ENCODE measurements at regions not wholly inside any gene's neighbourhood (a gene's known extent, or its start where the extent isn't known, plus 50 kb on each side); places are given as distances from the start of the nearest gene placed in this dataset.

- FAIRE-seq (peak; percentile 94), DNase-seq (ENCODE audit: insufficient read length, low spot score) (no peak)
- TF ChIP-seq, protein P1, sequence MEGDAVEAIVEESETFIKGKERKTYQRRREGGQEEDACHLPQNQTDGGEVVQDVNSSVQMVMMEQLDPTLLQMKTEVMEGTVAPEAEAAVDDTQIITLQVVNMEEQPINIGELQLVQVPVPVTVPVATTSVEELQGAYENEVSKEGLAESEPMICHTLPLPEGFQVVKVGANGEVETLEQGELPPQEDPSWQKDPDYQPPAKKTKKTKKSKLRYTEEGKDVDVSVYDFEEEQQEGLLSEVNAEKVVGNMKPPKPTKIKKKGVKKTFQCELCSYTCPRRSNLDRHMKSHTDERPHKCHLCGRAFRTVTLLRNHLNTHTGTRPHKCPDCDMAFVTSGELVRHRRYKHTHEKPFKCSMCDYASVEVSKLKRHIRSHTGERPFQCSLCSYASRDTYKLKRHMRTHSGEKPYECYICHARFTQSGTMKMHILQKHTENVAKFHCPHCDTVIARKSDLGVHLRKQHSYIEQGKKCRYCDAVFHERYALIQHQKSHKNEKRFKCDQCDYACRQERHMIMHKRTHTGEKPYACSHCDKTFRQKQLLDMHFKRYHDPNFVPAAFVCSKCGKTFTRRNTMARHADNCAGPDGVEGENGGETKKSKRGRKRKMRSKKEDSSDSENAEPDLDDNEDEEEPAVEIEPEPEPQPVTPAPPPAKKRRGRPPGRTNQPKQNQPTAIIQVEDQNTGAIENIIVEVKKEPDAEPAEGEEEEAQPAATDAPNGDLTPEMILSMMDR (IDR thresholded peaks at IDR 0.05; ENCODE audit: insufficient read depth, missing control alignments) = no peak
Measured at GRCh38 chr3:168533600-168533999, 437.9 kb upstream of the GOLIM4 start.

GRCh38 chr3:168532135-168532534, 436.4 kb upstream of the GOLIM4 start:
- FAIRE-seq (no peak), DNase-seq (ENCODE audit: insufficient read length, low spot score) (no peak)
- TF ChIP-seq, protein P1 (IDR thresholded peaks at IDR 0.05; ENCODE audit: insufficient read depth, missing control alignments) = no peak

- FAIRE-seq (no peak), DNase-seq (ENCODE audit: insufficient read length, low spot score) (no peak)
- TF ChIP-seq, protein P1 (IDR thresholded peaks at IDR 0.05; ENCODE audit: insufficient read depth, missing control alignments) = no peak
Measured at GRCh38 chr3:168531116-168531515, 435.4 kb upstream of the GOLIM4 start.

GRCh38 chr3:168524129-168524528, 428.4 kb upstream of the GOLIM4 start:
- DNase-seq (ENCODE audit: insufficient read length, low spot score) (no peak), FAIRE-seq (no peak)
- TF ChIP-seq, protein P1 (IDR thresholded peaks at IDR 0.05; ENCODE audit: insufficient read depth, missing control alignments) = no peak

DNA sequence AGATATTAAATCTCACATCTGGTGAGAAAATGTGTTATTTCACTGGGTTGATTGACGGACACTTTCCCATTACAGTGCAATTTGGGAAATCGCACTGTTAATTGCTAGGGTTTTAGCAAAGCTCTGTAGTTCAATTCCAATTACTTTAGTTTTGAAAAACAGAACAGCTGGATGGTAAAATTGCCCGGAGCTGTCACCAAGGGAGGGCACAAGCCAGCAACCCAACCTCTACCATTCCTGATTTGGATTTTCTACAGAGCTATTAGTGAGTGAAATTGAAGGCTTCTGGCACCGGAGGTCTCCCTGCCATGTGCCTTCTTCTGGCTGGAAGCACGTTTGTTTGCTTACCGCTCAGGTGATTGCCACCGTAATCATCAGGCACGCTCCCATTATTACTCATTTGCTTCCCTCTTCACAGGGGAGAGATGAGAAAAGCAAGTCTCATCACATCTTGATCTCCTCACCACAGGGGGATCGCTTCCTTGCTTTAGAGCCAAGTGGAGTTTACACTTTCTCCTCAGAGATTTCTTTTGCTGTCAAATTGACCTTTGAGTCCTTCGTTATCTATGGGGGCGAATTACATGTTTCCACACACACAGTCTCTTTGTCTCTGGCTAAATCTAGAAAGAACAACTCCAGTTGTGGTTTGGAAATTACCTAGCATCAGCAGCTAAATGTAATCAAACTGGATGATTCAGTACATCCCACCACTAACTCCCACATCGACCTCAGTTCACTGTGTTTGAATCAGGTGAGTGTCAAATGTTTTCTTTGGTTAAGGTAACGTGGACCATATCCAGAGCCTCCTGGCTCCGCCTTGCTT, 421.7 kb upstream of the GOLIM4 start:
- DNase-seq (ENCODE audit: insufficient read length, low spot score) (no peak), FAIRE-seq (no peak)
- TF ChIP-seq, protein P1 (IDR thresholded peaks at IDR 0.05; ENCODE audit: insufficient read depth, missing control alignments) = no peak

DNA sequence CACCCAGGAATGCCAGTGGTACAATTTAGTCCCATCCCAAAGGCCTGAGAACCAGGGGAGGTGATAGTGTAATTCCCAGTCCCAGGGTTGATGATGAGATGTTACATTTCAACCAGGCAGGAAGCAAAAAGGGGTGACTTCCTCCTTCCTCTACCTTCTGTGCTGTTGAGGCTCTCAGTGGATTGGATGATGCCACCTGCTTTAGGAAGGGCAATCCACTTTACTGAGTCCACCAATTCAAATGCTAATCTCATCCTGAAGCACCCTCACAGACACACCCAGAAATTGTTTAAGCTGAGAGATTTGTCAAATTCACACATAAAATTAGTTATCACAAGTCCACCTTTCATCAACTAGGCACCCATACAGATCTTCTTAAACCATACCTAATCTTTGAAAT, 418.5 kb upstream of the GOLIM4 start:
- TF ChIP-seq, protein P1 (IDR thresholded peaks at IDR 0.05; ENCODE audit: insufficient read depth, missing control alignments) = no peak
- DNase-seq (ENCODE audit: insufficient read length, low spot score) = no peak
- FAIRE-seq = peak; percentile 48

DNA sequence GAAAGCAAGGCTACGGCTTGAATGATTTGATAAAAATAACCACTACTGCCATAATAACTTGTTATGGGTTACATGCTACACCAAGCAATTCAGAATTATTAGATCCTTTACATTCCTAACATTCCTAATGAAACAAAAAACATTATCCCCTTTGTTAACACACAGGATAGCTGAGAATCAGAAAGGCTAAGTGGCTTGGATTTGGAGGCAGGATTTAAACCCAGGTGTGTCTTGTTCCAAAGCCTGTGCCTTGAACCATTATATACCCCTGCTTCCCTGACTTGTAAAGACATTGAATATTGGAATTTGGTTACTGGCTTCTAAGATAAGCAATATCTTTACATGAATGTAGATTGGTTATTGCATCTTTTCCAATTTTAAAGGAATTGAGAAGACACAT, 417.1 kb upstream of the GOLIM4 start:
- DNase-seq (ENCODE audit: insufficient read length, low spot score) (no peak), FAIRE-seq (peak; percentile 11)
- TF ChIP-seq, protein P1 (IDR thresholded peaks at IDR 0.05; ENCODE audit: insufficient read depth, missing control alignments) = no peak

Measured in D721Med (cell line).